GM12873 (cell line): ENCODE measurements at regions not wholly inside any gene's neighbourhood (a gene's known extent, or its start where the extent isn't known, plus 50 kb on each side); places are given as distances from the start of the nearest gene placed in this dataset.

Source experiments
- CTCF ChIP-seq: IDR thresholded peaks from 2 replicates; pipeline ENCODE4 v1.5.1; 2012; ENCODE audit warnings: low read depth, mild to moderate bottlenecking, moderate library complexity, low read length, control low read depth; ENCODE audit not compliant: insufficient read depth; ENCODE audit errors: missing control alignments

- no peak for TF ChIP-seq CTCF
Observed at GRCh38 chr13:109700176-109700575, 86.2 kb downstream of the IRS2 start.

GRCh38 chr13:109699628-109700071 lies 86.7 kb downstream of the IRS2 start:
- TF ChIP-seq CTCF = no peak

GRCh38 chr13:109698779-109699178 lies 87.6 kb downstream of the IRS2 start:
- TF ChIP-seq CTCF = no peak

GRCh38 chr13:109697936-109698335 lies 88.4 kb downstream of the IRS2 start:
- TF ChIP-seq CTCF = no peak

GRCh38 chr13:109695402-109696190 lies 90.8 kb downstream of the IRS2 start:
- no peak for TF ChIP-seq CTCF

- TF ChIP-seq CTCF = no peak
Observed at GRCh38 chr13:109694972-109695371, 91.4 kb downstream of the IRS2 start.

GRCh38 chr13:109693213-109693612 lies 93.2 kb downstream of the IRS2 start:
- no peak for TF ChIP-seq CTCF
